NCI-H2171 (cell line): ENCODE measurements at regions not wholly inside any gene's neighbourhood (a gene's known extent, or its start where the extent isn't known, plus 50 kb on each side); places are given as distances from the start of the nearest gene placed in this dataset.
A peak's percentile ranks its signal among the peaks of the same experiment; 100 is the strongest.
"Not testable (repeated sequence)": the region's sequence is repeated elsewhere in the genome, so short reads cannot be mapped to it uniquely, and the experiment has no call there.

Experiments used
- DNase-seq: peaks from one replicate; lab custom pipeline; 2025; lab: John Stamatoyannopoulos, UW

DNA sequence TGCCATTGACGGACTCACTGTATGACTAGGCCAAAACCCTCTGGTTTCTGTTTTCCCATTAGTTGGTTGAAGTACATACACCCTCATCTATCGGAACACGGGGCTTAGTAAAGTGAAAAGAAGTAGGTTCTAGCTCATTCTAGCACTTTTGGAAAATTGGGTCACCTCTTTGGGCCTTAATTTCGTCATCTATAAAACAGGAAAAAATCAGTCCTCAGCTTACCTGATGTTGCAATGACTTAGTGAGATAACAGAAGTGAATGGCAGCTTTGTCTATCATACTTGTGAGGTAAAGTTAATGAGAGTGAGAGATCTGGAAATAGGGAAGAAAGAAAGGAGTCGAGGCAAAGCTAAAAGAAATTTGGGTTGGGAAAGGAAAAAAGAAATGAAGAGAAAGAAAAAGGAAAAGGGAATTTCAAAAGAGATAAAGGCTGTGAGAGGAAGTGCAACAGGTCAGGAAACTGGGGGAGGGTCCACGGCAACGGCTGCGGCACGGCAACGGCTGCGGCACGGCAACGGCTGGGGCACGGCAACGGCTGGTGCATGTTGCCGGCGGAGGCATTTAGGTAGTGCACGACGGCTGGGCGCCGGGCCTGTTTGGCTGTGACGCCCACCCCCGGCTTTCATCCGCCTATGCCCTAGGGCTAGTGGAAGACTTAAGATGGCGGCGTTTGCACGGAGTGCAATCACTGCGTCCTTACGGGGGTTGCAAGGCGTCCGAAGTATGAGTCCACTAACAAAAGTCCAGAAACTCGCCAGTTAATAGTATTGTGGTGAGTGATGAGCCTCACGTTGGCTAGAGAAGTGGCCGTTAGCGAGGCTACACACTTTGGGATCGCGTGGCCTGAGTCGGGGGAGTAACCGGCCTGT lies 91.4 kb upstream of the XIST start:
- DNase-seq = peak; percentile 75

DNA sequence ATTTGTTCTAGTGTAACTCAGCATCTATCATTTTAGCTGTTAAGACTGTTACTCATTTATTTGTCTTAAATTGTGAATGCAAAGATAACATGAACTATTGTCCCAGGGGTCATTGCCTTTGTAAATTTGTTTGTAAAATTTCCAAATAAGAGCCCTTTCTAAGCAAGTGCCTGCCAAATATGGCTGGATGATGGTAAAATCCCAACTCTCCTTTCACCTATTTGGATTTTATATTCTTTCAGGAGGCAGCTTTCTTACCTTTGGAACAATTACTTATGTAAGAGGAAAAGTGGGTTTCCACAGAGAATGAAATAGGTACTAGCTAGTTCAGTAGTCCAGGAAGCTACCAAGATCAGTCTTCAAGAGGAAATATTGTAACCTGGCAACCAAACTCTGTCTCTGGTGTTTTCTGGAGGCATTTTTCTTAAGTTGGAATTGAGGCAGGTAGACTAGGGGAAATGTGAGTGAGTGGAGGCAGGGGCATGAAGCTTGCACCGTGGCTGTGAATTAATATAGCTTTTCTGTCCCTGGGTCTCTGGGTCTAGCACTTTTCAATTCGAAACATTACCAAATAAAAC lies 88.5 kb upstream of the XIST start:
- DNase-seq = no peak

DNA sequence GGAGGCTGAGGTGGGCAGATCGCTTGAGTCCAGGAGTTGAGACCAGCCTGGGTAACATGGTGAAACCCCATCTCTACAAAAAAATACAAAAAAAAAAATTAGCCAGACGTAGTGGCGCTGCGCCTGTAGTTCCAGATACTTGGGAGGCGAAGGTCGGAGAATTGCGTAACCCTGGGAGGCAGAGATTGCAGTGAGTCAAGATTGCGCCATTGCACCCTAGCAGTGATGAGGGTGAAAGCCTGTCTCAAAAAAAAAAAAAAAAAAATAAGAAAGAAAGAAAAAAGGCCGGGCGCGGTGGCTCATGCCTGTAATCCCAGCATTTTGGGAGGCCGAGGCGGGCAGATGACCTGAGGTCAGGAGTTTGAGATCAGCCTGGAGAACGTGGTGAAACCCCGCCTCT lies 85.3 kb upstream of the XIST start:
- DNase-seq = not testable (repeated sequence)

DNA sequence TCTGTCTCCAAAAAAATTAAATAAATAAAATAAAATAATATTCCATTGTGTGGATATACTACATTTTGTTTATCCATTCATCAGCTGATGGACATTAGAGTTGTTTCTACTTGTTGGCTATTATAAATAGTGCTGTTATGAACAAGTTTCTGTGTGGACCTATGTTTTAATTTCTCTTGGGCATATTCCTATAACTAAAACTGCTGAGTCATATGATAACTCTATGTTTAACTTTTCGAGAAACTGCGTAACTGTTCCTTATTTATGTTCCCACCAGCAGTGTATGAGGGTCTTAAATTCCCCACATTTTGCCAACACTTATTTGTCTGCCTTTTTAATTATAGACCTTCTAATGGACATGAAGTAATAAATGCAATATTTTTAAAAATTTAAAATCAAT lies 80.0 kb upstream of the XIST start:
- no peak for DNase-seq

DNA sequence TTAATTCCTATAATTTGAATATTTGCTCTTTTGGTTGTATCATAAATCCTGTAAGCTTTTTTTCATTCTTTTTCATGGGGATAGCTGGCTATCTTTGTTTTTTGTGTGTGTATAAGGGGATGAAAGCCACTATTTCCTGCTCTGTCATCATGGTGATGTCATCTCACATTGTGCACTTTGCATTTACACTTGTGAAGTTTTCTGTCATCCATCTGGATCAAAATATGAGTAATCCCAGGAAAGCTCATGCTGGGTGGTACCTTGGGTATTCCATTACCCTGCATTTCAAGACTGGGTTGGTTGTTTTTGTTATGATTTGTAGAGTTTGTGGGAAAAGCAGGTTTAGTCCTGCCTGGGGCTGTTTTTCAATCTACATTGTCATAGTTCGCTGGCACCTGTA lies 77.8 kb upstream of the XIST start:
- DNase-seq = no peak

DNA sequence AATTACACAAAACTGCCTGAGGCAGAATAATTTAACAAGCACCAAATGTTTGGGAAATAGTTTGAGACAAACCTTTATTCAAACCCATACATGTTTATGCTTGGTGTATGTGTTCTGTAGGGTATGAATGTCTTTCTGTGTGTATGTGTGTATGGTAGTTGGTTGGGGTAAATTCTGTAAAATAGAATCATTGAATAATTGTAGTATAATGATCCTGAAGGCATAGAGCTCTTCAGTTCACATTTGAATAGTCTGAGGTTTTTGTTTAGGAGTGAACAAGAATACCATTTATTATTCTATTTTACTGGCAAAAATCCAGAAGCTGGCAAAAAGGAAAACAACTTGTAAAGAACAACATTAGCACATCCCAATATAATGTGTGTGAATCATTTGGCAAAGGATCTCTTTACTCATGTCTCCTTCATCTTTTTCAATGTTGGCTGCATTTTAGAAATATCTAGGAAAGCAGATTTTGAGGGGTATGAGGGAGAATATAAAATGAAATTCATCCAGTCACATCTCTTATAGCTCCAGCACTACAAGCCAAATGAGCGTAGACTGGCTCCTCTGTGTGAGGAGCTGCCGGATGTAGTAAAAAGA lies 70.4 kb upstream of the XIST start:
- DNase-seq = no peak

DNA sequence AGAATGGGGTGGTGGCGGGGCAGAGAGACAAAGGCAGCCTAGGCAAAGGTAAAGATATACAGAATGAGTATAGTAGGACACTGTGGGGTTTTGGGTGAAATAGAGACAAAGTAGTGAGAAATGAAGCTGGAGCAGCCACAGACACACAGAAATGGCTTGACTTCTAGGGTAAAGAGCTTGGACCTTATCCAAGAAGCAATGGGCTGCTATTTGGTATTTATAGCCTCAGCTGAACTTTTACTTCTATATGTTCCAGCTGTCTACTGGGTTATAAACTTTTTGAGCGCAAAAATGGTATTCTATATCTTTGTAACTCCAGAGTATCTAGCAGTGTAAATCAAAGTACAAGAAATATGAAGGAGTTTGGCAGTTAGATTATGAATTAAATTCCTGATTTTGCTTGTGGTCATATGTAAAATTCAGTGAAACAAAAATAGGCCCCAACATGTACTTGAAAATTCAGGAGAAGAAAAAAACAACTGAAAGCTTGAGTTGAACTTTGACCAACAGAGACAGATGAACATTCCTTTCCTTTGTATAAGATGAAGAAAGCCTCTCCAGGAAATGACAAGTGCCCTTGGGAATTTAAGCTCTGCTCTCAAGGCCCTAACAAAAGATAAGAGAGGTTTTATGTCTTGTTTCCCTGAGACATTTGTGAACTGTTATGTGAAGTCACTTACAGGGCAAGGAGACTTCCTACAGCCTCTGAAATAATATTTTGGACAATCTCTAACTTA lies 64.6 kb upstream of the XIST start:
- DNase-seq = no peak

DNA sequence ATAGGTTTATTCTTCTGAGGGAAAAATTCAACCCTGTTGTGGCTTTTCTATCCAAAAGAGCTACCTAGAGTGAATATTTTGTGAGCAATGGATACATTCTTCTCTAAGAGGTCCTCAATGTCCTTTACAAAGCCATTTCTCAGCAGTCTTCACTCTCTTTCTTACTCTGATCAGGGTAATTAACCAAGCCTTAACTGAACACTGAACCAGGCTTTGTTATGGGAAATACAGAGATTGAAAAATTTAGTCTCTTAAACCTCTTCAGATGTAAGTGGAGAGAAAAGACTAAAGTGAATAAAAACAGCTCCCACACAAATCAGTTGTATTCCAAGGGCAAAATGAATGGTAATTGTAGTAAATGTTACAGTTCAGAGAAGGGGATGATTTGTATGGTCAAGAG lies 64.0 kb upstream of the XIST start:
- no peak for DNase-seq

DNA sequence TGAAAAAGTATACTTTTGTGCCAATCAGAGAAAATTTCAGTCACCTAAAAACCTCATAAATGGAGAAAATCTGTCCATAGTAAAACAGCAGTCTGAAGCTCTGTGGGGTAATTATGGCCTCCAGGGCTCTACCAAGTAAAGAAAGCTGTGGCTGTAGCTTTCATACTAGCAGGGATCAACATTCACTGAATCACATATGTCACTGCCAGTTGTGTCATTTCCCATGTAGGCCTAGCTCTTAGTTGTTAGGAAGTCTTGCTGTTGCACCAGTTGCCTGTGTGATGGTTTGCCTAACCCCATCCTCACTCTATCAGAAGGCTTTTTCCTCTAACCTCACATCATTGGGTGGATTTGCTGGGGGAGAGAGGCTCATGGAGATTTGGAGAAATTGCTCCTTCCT lies 62.3 kb upstream of the XIST start:
- DNase-seq = not testable (repeated sequence)

DNA sequence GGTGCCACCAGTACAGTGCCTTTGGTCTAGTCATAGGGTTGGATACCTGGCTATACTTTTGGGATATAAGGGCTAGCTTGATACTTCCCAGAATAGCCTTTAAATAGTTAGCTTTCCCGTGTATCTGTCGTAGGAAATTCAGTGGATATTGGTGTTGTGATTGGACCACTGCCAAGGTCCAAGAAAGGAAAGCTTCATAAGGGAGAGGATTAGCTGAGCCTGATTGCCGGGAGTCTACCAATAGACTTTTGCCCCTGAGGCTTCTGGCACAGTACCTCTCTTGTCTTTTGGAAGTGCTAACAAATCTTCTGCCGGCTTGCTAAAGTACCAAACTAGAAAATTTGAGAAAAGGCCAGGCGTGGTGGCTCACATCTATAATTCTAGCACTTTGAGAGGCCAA lies 61.1 kb upstream of the XIST start:
- DNase-seq = no peak

DNA sequence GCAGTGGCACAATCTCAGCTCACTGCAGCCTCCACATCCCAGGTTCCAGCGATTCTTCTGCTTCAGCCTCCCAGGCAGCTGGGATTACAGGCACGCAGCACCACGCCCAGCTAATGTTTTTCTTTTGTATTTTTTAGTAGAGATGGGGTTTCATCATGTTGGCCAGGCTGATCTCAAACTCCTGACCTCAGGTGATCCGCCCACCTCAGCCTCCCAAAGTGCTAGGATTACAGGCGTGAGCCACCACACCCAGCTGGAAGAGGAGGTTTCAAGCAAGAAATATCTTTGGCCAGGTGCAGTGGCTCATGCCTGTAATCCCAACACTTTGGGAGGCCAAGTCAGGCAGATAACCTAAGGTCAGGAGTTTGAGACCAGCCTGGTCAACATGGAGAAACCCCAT lies 59.4 kb upstream of the XIST start:
- DNase-seq = not testable (repeated sequence)

DNA sequence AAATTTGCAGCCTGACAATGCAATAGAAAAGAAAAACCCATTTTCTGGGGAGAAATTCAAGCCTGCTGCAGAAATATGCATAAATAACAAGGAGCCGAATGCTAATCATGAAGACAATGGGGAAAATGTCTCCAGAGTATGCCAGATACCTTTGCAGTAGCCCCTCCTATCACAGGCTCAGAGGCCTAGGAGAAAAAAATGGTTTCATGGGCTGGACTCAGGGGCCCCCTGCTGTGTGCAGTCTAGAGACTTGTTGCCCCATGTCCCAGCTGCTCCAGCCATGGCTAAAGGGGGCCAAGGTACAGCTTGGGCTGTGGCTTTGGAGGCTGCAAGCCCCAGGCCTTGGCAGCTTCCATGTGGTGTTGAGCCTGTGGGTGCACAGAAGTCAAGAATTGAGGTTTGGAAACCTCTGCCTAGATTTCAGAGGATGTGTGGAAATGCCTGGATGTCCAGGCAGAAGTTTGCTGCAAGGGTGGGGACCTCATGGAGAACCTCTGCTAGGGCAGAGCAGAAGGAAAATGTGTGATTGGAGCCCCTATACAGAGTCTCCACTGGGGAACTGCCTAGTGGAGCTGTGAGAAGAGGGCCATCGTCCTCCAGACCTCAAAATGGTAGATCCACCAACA lies 53.3 kb upstream of the XIST start:
- DNase-seq = not testable (repeated sequence)

DNA sequence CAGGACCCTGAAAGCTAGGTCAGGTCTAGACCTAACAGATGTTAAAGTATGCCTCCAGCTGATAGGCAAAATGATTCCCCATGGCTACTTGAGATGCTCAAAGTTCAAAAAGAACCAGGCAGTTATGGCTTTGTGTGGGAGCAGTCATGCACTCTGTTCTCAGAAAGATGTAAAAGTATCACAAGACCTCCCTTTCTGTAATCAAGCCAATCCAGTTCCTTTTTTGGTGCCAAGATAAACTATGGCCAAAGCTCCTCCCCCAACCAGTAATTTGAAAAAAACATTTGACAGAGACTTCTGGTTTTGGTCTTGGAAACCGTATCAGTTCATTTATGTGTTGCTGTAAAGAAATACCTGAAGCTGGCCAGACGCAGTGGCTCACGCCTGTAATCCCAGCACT lies 51.4 kb upstream of the XIST start:
- no peak for DNase-seq
